Smooth muscle cell (in vitro differentiated cells): ENCODE measurements at regions not wholly inside any gene's neighbourhood (a gene's known extent, or its start where the extent isn't known, plus 50 kb on each side); places are given as distances from the start of the nearest gene placed in this dataset.

Source experiments
- DNase-seq: peaks from one replicate; lab custom pipeline; 2025; ENCODE audit not compliant: unreplicated experiment; lab: John Stamatoyannopoulos, UW
- H2AFZ ChIP-seq: fragments of 200-600 bp; sonication (generic); 2 replicates; pipeline ENCODE4 v1.6.0; 2016; ENCODE audit warnings: antibody characterized with exemption, low read depth, mild to moderate bottlenecking
- H3F3A ChIP-seq: fragments of 200-600 bp; sonication (generic); 2 replicates; pipeline ENCODE4 v1.6.0; 2017; ENCODE audit warnings: antibody characterized with exemption, low read depth
- H3K27ac ChIP-seq: fragments of 200-600 bp; sonication (generic); 2 replicates; pipeline ENCODE4 v1.5.1; 2016; ENCODE audit warnings: low read depth, mild to moderate bottlenecking
- H3K27me3 ChIP-seq: fragments of 200-600 bp; sonication (generic); 2 replicates; pipeline ENCODE4 v1.6.1; 2016; ENCODE audit warnings: low read depth, mild to moderate bottlenecking
- H3K36me3 ChIP-seq: fragments of 200-600 bp; sonication (generic); 2 replicates; pipeline ENCODE4 v1.5.1; 2016; ENCODE audit warnings: low read depth
- H3K4me1 ChIP-seq: fragments of 200-600 bp; sonication (generic); 2 replicates; pipeline ENCODE4 v1.5.1; 2016; ENCODE audit warnings: low read depth
- H3K4me2 ChIP-seq: fragments of 200-600 bp; sonication (generic); 2 replicates; pipeline ENCODE4 v1.6.0; 2016; ENCODE audit warnings: mild to moderate bottlenecking
- H3K4me3 ChIP-seq: fragments of 200-600 bp; sonication (generic); 2 replicates; pipeline ENCODE4 v1.5.1; 2016; ENCODE audit warnings: mild to moderate bottlenecking
- H3K79me2 ChIP-seq: fragments of 200-600 bp; sonication (generic); 2 replicates; pipeline ENCODE4 v1.6.0; 2016; ENCODE audit warnings: low read depth, mild to moderate bottlenecking
- H3K9ac ChIP-seq: fragments of 200-600 bp; sonication (generic); 2 replicates; pipeline ENCODE4 v1.6.0; 2016; ENCODE audit warnings: low read depth
- H3K9me3 ChIP-seq: fragments of 200-600 bp; sonication (generic); replicated peaks from 2 replicates; pipeline ENCODE4 v1.5.1; 2016; ENCODE audit warnings: low read depth
- H4K20me1 ChIP-seq: fragments of 200-600 bp; sonication (generic); 2 replicates; pipeline ENCODE4 v1.6.0; 2016; ENCODE audit warnings: low read depth
- WGBS: methylation state at CpG from one replicate; pipeline ENCODE4 v1.1.7; 2016; ENCODE audit warnings: low lambda C conversion rate; 5-methylcytosine and 5-hydroxymethylcytosine counted together
- TF ChIP-seq, protein P1 (sequence below): fragments of 200-600 bp; sonication (generic); IDR thresholded peaks from 2 replicates; pipeline ENCODE4 v1.5.1; 2017; ENCODE audit warnings: borderline replicate concordance, mild to moderate bottlenecking, antibody characterized with exemption; ENCODE audit not compliant: insufficient read depth, poor library complexity, severe bottlenecking

DNA sequence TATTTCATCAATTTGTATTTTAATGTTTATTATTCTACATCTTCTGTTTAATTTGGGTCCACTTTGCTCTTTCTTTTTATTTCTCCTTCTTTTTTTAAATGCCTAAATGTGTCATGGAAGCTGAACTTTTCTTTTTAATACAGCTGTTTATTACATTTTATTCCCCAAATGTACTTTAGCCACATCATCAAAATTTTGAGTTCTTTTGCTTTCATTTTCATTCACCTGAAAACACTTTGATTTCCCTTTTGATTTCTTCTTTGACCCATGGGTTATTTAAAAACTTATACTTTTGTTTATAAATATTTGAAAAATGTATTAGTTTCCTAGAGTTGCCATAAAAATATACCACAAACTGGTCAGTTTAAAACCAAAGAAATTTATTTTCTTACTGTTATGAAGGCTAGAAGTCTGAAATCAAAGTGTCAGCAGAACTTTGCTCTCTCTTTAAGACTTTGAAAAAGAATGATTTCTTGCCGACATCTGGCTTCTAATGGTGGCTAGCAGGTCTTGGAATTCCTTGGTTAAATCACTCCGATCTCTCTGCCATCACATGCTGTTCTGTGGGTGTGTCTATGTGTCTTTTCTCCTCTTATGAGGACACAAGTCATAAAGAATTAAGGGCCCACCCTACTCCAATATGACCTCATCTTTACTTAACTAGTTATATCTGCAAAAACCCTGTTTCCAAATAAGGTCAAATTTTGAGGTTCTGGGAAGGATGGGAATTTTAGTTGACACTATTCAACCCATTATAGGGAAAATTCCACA lies 225.5 kb downstream of the ANKRD7 start:
- TF ChIP-seq, protein P1, sequence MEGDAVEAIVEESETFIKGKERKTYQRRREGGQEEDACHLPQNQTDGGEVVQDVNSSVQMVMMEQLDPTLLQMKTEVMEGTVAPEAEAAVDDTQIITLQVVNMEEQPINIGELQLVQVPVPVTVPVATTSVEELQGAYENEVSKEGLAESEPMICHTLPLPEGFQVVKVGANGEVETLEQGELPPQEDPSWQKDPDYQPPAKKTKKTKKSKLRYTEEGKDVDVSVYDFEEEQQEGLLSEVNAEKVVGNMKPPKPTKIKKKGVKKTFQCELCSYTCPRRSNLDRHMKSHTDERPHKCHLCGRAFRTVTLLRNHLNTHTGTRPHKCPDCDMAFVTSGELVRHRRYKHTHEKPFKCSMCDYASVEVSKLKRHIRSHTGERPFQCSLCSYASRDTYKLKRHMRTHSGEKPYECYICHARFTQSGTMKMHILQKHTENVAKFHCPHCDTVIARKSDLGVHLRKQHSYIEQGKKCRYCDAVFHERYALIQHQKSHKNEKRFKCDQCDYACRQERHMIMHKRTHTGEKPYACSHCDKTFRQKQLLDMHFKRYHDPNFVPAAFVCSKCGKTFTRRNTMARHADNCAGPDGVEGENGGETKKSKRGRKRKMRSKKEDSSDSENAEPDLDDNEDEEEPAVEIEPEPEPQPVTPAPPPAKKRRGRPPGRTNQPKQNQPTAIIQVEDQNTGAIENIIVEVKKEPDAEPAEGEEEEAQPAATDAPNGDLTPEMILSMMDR = no peak
- H3K4me2 ChIP-seq = no peak overlapping the region
- no peak overlapping the region for H2AFZ ChIP-seq
- no peak overlapping the region for H3K4me3 ChIP-seq
- H3K27me3 ChIP-seq = no peaks in the 10 kb centered on the region
- DNase-seq = no peak
- H3K9ac ChIP-seq = no peak overlapping the region
- 91% methylated on average over 2 of the region's 2 CpGs for WGBS
- H3K27ac ChIP-seq = no peak overlapping the region
- no peaks in the 10 kb centered on the region for H3F3A ChIP-seq
- H4K20me1 ChIP-seq = no peaks in the 10 kb centered on the region
- no peaks in the 10 kb centered on the region for H3K79me2 ChIP-seq
- no peaks in the 10 kb centered on the region for H3K36me3 ChIP-seq
- H3K9me3 ChIP-seq = no peaks in the 10 kb centered on the region
- no peaks in the 10 kb centered on the region for H3K4me1 ChIP-seq

DNA sequence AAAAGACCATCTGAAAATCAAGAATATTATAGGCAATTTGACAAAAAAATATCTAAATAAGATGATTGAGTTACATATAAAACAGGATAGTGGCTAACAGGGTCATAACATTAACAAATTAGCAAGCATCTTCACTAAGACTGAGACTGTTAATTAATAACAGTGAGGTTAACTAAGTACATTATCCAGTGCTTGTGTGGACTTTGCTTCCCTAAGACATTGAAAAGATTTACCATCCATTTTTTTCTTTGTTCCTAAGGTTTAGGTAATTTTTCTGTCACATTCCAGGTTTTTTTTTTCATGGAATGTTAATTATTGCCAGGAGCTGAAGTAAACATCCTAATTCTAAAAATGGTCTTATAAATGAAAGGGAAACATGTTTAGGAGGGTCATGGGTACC lies 227.6 kb downstream of the ANKRD7 start:
- TF ChIP-seq, protein P1 = no peak
- Histone ChIP-seq H3F3A (no peaks in the 10 kb centered on the region), H3K9me3 (no peaks in the 10 kb centered on the region), H3K4me3 (no peak overlapping the region), H3K79me2 (no peaks in the 10 kb centered on the region), H3K4me2 (no peak overlapping the region), H3K36me3 (no peaks in the 10 kb centered on the region), H3K9ac (no peak overlapping the region), H4K20me1 (no peaks in the 10 kb centered on the region), H3K4me1 (no peaks in the 10 kb centered on the region), H3K27ac (no peak overlapping the region), H3K27me3 (no peaks in the 10 kb centered on the region), H2AFZ (no peak overlapping the region)
- DNase-seq = no peak

DNA sequence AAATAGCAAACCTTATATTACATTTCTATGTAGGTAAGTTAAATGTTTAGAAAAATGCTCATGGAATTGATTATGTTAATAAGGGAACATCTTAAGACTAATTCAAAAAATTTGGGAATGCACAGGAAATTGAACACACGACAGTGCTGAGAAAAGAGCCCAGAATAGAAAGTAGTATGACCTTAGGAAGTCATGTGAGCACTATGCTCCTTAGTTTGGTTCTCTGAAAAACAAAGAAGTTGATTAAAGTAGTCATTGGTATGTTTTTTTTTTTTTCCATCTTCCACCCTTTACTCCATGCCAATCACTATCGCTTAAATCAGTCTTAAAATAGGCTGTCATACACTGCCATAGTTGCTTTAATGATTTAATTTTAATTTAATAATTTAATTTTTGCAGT lies 242.9 kb downstream of the ANKRD7 start:
- H3K4me1 ChIP-seq = no peaks in the 10 kb centered on the region
- TF ChIP-seq, protein P1 = no peak

DNA sequence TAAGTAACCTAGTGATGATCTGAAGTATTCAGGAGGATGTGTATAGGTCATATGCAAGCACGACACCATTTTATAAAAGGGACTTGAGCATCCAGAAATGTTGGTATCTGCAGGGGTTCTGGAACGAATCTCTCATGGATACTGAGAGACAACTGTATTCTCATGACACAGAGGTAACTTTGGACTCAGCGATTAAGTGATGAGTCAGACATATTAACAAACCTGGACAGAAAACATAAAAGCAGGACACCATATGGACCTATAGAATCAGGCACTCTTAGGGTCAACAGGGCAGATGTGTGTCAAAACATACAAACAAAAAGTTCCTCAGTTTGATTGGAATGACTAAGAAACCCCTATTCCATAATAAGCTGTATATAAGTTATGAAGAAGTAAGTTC lies 248.1 kb downstream of the ANKRD7 start:
- Histone ChIP-seq H3K4me3 (no peak overlapping the region), H2AFZ (no peak overlapping the region), H3F3A (no peaks in the 10 kb centered on the region), H3K36me3 (no peaks in the 10 kb centered on the region), H3K4me1 (no peaks in the 10 kb centered on the region), H3K27ac (no peak overlapping the region), H3K9ac (no peak overlapping the region), H3K9me3 (no peaks in the 10 kb centered on the region), H4K20me1 (no peaks in the 10 kb centered on the region), H3K79me2 (no peaks in the 10 kb centered on the region), H3K27me3 (no peaks in the 10 kb centered on the region), H3K4me2 (no peak overlapping the region)
- 89% methylated on average over 3 of the region's 3 CpGs for WGBS
- no peak for DNase-seq
- TF ChIP-seq, protein P1 = no peak

More for the DNA sequence above, 242.9 kb downstream of the ANKRD7 start:
- no peaks in the 10 kb centered on the region for H3K36me3 ChIP-seq
- H3K27me3 ChIP-seq = no peaks in the 10 kb centered on the region
- H2AFZ ChIP-seq = no peak overlapping the region
- no peak overlapping the region for H3K4me2 ChIP-seq
- no peaks in the 10 kb centered on the region for H3K79me2 ChIP-seq
- no peaks in the 10 kb centered on the region for H4K20me1 ChIP-seq
- 69% methylated on average over 2 of the region's 2 CpGs for WGBS
- H3K9ac ChIP-seq = no peak overlapping the region
- H3K4me3 ChIP-seq = no peak overlapping the region
- H3F3A ChIP-seq = no peaks in the 10 kb centered on the region
- no peak for DNase-seq
- no peak overlapping the region for H3K27ac ChIP-seq
- no peaks in the 10 kb centered on the region for H3K9me3 ChIP-seq
